Activated CD4-positive, alpha-beta T cell treated with anti-CD3 and anti-CD28 coated beads, Interleukin-2, amount 50 U/mL, for 48 hours (primary cell): ENCODE measurements at regions not wholly inside any gene's neighbourhood (a gene's known extent, or its start where the extent isn't known, plus 50 kb on each side); places are given as distances from the start of the nearest gene placed in this dataset.
A peak's percentile ranks its signal among the peaks of the same experiment; 100 is the strongest.

ENCODE experiments used
- DNase-seq, 2 experiments: peaks; one replicate each; pipeline ENCODE4 v3.0.0-alpha.2; 2020

GRCh38 chr14:73780896-73781295 lies 66.7 kb upstream of the PNMA1 start:
- no peak for DNase-seq

GRCh38 chr14:73780391-73780790 lies 66.2 kb upstream of the PNMA1 start:
- no peak for DNase-seq

- no peak for DNase-seq
These were observed 64.6 kb upstream of the PNMA1 start for GRCh38 chr14:73778736-73779135.

- DNase-seq = no peak
These were observed 63.2 kb upstream of the PNMA1 start for GRCh38 chr14:73777420-73777819.

GRCh38 chr14:73776194-73776537 lies 62.0 kb upstream of the PNMA1 start:
- DNase-seq = no peak

- DNase-seq = no peak
These were observed 61.4 kb upstream of the PNMA1 start for GRCh38 chr14:73775339-73776193.

GRCh38 chr14:73774671-73775070 lies 60.5 kb upstream of the PNMA1 start:
- DNase-seq = no peak

GRCh38 chr14:73774241-73774570 lies 60.0 kb upstream of the PNMA1 start:
- DNase-seq = no peak

- no peak for DNase-seq
These were observed 59.5 kb upstream of the PNMA1 start for GRCh38 chr14:73773441-73774240.

GRCh38 chr14:73771848-73772638 lies 57.9 kb upstream of the PNMA1 start:
- peak; percentile 78 to 84 for DNase-seq

- no peak for DNase-seq
These were observed 57.0 kb upstream of the PNMA1 start for GRCh38 chr14:73770977-73771847.

- DNase-seq = no peak
These were observed 53.9 kb upstream of the PNMA1 start for GRCh38 chr14:73768107-73768506.

- DNase-seq = no peak
These were observed 50.5 kb upstream of the PNMA1 start for GRCh38 chr14:73764406-73765280.
